GM21390 (cell line): ENCODE measurements at regions not wholly inside any gene's neighbourhood (a gene's known extent, or its start where the extent isn't known, plus 50 kb on each side); places are given as distances from the start of the nearest gene placed in this dataset.
"Not testable (repeated sequence)": the region's sequence is repeated elsewhere in the genome, so short reads cannot be mapped to it uniquely, and the experiment has no call there.

Experiments used
- ATAC-seq: cut with Tn5 transposase; IDR thresholded peaks from one replicate; pipeline ENCODE4 v1.9.1; 2021; ENCODE audit not compliant: unreplicated experiment

DNA sequence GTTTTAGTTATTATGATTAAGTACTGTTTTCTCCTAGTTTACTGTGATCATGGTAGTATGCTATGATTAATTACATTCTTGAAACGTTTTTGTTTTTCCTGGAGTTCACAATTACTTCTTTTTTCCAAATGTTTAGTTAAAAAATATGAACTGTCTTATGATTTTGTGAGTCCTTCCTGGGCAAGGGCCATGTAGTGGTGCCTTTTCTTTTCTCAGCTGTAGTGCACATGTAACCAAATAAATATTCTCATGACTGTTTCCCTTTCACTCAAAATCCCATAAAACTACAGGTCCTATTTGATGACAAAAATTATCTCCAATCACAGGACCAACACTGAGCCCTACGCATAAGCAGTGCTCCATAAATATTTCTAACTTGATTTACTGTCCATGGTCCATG lies 118.9 kb upstream of the EGR2 start:
- ATAC-seq = no peak

DNA sequence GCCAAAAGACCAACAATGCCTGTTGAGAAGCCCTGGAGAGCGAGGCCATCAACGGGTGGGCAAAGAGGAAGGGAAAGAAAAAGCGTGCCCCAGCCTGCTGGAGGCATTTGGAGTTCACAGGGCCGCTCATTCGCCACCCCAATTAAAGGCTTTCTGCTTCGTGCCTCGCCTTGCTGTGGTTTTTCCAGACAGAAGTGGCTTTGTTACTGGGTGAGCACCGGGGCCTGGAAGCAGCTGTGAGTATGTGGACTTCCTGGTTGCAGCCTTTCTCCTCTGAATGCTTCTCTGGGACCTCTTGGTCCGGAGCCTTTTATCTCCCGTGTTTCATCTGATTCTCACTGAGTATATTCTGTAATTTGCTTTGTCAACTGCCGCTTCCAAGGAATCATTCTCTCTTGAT lies 118.1 kb upstream of the EGR2 start:
- ATAC-seq = no peak

DNA sequence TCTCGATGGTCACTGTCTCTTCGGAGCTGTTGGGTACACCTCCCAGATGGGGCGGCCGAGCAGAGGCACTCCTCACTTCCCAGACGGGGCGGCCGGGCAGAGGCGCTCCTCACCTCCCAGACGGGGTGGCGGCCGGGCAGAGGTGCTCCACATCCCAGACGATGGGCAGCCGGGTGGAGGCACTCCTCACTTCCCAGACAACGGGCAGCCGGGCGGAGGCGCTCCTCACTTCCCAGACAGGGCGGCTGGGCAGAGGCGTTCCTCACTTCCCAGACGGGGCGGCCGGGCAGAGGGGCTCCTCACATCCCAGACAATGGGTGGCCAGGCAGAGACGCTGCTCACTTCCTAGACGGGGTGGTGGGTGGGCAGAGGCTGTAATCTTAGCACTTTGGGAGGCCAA lies 112.6 kb upstream of the EGR2 start:
- ATAC-seq = not testable (repeated sequence)

DNA sequence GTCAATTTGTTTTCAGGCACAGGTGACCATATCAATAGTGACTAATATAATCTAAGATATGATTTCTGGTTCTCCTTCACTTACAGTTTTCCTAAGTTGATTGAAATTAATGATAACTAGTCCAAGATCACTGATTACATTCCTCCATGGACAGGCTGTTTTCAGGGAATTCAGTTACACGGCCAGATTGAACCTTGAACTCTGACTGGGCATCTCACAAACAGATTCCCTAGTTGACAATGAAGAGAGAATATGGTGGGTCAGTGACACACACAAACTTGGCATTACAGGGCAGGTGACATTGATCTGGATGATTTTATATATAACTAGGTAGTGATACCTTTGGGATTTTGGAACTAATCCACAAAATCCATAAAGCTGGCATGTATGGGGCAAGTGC lies 110.2 kb upstream of the EGR2 start:
- no peak for ATAC-seq

DNA sequence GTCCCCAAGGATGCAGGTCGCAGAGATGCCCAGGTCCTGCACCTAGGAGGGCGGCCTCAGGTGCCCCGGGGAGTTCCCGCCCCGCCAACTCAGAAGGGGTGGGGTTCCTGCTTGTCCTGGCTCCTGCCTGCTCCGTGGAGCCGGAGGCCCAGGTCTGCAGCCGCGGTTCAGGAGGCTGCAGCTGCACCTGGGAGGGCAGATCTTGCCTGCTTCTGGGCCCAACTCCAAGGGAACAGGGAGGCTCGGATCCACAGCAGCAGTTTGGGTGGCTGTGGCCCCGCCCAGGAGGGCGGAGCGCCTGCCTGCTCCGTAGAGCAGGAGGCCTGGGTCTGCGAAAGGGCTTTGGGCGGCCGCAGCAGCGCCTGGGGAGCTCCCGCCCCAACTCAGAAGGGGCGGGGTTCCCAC lies 108.2 kb upstream of the EGR2 start:
- ATAC-seq = no peak

DNA sequence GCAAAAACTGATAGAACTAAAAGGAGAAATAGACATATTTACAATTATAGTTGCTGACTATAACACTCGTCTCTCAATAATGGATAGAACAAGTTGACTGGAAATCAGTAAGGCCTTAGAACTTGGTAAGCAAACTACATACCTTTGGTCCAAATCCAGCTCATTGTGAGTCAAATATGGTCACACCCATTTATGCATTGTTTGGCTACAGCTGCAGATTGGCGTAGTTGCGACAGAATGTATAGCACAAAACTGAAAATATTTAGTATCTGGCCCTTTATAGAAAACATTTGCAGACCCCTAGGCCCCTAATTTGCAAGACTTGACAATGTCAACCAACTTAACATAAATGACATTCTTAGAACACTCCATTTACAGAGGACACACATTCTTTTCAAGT lies 103.6 kb upstream of the EGR2 start:
- ATAC-seq = no peak

DNA sequence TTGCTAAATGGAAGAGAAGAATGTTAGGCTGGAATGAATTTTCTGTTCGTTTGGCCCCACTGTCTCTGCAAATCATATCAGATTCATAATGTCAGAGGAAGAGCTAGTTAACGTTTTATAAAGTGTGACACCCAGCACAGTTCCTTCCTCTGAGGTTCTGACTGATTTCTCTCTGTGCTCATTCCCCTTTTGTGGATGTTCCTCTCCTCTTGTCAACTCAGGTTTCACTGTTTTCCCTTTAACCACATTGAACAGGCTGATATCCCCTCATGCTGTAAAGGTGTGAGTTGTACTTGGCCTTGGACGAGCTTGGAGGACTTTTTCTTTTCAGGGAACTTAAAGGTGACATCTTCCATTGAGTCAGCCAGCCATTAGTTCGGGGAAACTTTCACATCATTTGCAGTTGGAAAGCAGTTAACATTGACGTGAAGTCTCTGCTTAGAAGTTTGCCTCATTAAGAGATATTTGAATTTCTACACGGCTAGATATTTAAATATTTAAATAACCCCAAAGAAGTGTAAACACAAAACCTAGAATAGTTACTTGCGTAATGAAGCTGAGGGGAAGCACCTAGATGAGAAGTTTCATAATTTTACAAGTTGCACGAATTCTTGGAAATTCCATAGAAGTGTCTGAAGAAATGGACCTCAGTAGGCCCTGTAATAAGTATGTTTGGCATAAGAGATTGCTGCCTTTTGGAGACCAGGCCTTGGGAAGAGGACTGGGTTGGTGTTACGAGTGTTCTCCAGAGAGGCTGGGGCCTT lies 101.5 kb upstream of the EGR2 start:
- ATAC-seq = no peak

DNA sequence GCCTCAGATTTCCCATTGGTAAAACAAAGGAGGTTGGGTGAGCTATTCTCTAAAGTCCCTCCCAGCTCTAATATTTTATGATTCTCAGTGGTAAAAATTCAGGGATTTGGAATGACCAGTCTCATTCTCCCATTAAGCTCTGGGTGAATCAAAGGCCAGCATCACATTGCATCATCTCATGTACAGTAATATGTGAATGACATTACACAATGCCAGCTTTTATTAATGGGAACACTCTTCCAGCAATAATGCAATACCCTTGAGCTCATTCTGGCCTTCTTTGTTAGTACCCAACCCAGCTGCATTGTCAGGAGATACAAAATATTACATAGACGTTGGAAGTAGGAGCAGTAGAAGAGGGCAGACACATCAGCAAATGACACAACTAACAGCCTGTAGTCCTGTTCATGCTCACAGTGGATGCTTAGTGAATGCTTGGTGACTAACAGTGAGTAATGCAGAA lies 100.0 kb upstream of the EGR2 start:
- ATAC-seq = no peak

DNA sequence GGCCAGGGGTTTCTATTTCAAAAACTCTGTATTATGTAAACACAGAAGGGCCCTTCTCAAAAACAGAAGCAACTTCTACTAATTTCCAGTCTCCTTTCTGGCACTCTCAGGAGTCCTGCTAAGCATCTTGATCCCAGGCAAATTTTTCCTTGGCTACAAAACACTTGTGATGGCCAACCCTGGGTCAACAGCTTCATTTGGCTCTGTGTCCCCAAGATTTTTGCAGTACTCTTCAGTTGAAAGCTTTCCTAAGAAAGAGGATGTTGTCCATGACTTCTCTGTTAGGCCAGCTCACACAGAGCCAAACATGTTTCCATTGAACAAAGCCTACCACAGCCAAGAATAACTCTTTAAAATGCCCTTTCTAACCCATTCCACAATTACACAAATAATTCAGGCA lies 99.0 kb upstream of the EGR2 start:
- no peak for ATAC-seq

DNA sequence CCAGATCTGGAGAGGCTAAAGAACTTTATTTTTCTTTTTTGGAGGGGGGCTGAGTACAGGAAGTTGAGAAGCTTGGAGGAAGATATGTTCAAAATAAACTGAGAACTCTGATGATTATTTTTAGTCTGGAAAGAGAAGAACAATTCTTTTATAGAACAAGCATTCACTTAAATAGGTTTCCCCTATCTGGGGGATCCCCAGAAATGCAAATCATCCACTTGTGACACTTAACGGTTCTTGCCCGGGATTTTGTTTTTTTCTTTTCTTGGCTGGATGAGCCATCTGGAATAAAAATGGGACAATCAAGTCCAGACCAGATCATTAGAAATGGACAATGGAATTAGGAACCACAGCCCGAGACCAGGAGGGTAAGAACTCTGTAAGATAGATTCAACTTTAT lies 95.9 kb upstream of the EGR2 start:
- ATAC-seq = no peak

DNA sequence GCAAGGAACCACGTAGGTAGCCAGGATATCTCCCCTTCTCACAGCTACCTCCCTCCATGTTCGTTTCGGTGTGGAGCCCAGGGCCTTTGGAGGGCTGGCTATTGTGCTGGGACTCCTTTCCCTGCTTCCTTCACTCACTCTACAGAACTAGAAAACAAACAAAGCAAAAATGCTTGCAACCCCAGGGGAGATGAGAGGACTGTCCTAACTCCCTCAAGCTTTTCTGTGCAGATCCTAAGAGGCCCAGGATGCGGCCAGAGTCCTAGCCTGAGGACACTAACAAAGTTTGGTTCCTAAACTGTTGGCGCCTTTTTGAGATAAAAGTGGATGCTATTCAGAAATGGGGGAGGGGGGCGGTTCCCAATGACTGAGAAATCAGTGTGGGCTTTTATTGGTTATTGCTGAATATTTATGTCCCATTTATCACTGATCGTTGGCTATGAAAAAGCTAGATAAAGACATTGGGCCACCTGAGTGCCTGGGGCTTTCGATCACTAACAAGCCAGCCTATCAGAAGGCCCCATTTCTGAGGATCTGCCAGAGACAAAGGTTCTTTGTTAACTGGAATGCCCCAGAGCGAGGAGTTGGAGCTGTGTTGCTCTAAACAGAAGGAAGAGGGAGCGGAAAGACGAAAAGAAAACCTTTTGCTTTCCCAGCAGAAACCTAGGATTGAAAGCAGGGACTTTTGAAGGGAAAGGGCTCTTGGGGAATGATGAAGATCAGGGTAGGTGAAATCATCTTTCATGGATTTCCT lies 95.2 kb upstream of the EGR2 start:
- no peak for ATAC-seq

DNA sequence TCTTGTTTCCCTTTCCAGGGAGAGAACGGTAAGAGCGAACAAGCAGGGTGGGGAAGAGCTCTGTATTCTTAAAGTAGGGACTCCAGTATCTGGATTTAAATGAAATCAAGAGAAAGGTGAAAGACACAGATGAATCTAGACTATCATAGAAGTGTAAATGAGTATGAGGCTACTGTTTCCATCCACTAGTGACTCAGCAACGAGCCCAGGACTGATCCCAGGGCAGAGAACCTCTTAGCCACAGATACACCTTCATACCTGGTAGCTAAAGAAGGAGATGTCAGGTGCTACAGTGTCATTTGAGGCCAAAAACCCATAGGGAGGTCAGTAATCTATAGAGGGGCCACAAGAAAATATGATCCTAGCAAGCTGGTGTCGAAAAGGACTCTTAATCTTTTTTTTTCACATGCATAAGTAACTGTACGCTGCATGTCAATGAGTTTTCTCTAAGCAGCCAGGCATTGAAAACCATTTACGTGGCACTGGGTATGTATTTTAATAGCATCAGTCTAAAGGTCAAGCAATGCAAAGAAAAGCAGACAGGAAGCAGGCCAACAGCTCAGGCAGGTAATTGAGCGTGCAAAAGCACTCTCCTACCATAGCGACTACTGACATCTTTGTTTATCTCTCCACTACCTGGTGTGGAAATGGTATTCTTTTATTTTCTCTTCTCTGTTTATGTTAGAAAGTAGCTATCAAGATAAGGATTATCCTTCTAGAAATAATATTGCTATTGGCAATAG lies 91.5 kb upstream of the EGR2 start:
- peak; percentile 54 for ATAC-seq

DNA sequence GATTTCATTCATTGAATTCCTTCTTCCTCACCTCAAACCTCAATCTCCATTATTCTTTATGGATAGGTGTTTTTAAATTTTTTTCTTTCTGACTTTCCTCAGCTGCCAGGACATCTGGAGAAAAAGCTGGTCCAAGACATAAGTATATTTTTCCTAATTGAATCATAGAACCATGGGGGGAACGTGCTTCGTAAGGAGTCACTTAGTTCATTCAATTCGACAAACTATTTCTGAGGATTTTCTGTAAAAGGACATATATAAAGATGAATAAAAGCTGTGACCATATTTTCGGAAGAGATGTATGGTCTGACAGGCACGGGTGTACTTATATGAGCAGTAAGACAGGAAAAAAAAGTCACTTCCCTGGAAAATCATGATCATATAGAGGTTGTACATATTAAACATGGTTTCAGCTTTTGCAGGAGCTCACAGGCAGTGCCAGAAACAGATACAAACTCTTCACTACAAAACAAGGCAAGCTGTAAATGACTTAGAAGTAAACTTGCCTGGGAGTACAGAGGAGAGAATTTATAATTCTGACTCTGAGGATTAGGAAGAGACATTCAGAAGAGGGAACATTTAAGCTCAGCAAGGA lies 88.2 kb upstream of the EGR2 start:
- no peak for ATAC-seq

DNA sequence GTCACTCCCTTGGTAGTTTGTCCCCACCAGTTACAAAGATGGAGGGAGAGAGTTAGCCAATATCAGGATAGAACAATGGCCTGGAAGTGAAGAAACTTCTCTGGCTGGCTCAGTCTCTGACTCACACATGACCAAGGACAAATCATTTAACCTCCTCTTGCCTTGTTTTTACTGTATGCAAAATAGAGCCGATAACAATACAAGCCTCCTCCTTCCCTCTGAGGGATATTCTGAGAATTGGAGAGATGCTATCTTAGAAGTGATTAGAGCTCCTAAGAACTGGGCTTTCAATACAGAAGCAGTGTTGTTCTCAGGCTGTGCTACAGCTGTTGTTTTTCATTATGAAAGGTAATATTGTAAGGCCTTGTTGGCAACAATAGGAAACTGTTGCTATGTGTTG lies 87.7 kb upstream of the EGR2 start:
- ATAC-seq = no peak

DNA sequence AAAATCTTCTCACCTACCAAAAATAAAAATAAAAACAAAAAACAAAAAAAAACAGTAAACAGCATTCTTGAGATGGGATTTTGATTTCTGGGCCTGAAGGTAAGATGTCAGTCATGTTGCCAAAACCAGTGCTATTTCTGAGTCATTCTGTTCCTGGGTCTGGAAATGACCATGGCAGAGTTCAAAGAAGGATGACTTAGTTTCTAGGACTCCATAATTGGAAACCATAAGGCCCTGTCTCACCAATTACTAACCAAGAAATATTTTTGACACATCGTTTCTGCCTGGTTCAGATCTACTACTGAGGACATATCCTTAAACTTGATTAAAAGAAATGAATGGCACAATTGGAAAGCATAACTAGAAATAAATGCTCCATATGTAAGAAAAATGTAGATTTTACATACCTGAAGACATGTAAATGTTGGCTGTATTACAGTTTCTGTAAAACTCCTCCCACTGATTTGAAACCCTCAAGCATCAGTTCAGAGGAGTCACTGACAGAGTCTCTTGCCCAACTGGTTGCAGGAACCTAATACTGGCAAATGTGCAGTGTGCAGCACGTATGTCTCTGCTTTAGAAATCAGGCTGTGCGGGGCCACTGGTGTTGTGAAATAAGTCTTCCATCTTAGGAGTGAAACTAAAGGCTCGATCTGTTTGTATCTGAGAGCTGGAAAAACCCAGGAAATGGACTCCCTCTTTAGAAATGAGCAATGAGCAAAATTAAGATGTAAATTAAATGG lies 84.8 kb upstream of the EGR2 start:
- ATAC-seq = no peak

DNA sequence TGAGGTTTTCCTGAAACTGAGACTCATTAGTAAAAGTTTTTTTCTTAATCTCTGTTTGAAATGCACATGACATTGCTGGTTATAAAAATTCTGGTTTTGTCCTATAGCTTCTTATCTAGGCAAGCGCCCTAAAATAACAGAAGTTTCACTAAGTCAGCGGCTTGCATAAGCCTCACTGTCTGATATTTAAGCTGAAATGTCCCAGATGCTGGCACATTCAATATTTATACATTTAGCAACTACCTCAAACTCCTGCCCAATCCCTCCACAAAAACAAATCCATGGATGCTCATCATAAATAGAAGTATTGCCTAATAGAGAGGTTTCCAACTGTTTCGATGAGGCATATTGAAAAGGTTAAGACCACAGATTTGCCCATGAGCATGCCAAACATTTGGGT lies 83.1 kb upstream of the EGR2 start:
- ATAC-seq = no peak

DNA sequence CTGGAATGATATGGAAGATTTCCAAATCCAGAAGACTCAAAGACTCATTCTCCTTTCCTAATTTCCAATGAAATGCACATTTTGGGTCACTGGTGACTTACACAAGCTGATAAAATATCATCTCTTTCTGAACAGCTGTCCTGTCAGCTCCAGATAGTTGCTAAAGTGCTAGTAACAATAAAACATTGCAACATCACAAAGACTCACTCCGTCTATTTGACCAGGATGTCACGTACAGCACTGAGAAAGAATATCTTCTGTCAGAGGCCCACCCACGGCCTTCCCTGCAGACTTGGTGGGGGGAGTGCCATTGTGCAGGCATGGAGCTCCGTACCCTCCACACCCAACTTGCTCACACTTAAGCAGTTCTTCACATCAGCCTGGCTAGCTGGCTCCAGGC lies 78.9 kb upstream of the EGR2 start:
- ATAC-seq = no peak

DNA sequence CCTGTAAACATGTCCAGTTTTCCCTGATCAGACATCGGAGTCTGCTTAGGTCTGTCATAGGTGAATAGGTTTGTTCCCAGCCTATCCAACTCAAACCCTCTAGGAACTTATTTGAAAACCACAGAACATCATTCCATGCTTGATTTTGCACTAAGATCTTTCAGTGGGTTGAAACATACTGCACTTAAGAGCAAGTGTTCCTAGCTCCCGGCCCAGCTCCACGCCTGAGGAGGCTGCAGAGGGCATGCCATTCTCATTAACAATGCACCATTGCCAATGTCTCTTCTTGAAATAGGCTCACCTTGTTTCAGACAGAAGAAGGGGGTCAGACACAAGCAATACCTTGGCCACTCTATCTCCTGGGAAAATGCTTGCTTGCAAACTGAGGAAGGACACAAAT lies 78.0 kb upstream of the EGR2 start:
- no peak for ATAC-seq

DNA sequence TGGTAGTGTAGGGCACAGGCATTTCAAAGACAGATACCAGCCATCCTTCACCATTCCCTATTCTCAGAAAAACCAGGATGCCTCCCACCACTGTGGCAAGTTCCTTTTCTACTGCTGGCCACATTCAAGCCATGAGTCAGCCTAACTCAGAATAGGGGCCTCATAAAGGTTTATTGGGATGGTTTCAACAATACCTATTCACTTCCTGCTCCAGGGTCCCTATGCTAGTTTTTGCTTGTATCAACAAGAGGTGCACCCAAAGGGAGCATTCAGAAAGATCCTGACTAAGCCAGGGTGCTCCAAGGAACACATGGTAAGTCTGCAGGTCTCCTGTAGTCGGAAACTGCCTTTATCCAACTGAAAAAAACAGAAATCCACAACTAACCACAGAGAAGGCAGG lies 76.9 kb upstream of the EGR2 start:
- no peak for ATAC-seq

DNA sequence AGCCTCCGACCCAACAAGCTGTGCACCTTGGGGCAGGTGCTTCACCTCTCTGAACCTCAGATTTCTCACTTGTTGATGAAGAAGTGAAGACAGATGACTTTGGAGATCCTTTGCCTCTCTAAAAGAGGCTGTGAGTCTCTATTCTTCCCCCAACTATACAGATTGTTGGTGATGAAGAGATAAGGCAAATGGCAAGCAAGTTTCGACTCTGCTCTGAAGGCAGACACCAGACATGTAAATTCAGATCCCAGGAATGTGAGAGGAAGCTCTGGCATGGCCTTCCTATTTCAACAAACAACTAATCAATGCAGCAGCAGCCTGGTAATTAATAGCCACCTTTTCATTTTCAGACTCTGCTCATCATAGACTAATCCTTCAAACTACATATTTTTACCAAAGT lies 74.2 kb upstream of the EGR2 start:
- ATAC-seq = no peak

DNA sequence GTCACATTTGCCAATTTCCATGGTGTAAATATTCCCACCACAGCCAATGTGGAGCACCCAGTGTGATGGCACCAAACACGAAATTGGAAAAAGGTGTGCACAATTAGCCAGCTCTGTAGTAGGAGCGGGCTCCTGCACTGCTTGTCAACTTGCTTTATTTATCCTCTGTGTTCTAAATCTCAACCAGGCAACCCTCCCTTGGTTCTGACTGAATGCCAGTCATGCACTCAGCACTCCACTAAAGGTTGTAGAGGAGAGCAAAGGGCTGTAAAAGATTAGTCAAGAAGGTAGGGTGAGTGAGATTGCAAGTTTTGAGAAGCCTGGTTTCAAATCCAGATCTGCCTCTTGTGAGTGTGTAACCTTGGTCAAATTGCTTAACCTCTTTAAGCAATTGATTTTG lies 71.5 kb upstream of the EGR2 start:
- ATAC-seq = no peak
